ENCODE measurements at regions not wholly inside any gene's neighbourhood (a gene's known extent, or its start where the extent isn't known, plus 50 kb on each side); places are given as distances from the start of the nearest gene placed in this dataset.

DNA sequence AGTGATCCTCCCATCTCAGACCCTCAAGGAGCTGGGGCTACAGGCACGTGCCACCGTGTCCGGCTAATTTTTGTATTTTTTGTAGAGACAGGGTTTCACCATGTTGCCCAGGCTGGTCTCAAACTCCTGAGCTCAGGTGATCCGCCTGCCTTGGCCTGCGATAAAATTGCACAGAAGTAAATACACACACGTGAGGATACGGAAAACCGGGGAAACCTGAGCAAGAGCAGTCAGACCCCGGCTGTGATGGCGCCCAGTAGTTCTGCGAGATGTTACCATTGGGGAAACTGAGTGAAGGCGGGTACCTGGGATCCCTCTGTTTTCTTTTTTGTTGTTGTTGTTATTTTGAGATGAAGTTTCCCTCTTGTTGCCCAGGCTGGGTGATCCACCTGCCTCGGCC lies 114.9 kb downstream of the C9orf50 start:
- no peak for DNase-seq (ENCODE audit: low read depth in 2 of 2)

DNA sequence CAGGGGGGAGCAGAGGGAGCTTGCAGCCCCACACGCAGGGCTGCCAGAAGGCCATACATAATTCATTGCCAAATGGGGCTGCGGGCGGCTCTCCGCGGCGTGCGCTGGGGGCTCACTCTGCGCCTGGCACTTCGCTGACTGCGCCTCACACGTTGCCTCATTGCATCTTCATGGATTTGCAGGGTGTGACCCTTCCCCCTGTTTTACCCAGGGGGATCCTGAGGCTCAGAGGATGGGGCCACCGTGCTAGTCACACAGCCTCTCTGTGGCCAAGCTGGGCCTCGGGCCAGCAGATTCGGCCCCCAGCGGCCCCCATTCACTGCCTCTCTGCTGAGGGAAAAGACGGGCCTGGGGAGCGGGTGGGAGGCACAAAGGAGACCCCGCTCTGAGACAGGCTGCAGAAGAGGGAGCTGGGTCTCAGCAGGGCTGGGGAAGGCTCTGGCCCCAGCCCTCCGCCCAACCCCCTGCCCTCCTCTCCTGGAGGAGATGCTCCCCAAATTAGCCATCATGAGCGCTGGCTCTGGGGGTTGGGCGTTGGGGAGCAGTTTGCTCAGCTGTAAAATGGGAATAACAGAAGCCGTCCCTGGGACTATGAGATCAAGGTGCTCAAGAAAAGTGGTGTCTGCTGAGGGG lies 115.5 kb downstream of the C9orf50 start:
- no peak for DNase-seq (ENCODE audit: low read depth in 2 of 2)

DNA sequence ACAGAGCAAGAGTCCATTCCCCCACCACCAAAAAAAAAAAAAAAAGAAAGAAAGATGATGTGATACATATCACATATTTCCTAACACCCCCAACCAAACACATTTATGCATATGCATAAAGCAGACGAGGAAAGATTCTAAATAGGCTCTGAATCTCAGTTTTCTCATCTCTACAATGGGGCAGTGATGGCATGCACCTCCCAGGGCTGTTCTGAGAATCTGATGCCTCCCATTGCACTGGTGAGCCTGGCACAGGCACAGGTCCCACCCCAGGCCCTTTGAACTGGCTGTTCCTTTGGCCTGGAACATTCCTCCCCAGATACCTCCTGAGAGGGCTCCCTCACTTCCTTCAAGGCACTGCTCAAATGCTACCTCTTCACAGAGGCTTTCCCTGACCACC lies 116.5 kb downstream of the C9orf50 start:
- DNase-seq (ENCODE audit: low read depth in 2 of 2): no peak

DNA sequence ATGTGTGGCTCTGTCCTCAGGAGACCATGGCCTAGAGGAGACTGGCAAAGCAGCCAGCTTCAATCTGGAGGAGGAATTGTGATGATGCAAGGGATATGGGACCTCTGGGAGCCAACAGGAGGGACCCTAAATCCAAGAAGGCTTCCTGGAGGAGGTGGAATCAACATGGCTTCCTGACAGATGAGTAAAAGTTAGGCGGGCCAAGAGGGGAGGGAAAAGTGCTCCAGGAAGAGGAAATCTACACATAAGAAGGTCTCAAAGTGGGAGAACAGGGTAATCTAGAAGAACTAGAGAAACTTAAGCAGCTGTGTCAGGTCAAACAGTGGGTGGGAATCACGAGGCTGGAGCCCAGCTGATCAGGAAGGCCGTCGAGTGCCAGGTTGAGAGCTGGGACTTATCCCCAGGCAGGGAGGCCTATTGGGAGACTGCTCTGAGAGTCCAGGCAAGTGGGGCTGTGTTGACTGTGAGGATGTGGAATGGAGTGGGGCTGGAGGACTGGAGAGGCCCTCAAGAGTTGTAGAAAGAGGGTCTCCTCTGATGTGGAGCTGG lies 119.1 kb downstream of the C9orf50 start:
- no peak for DNase-seq (ENCODE audit: low read depth in 2 of 2)

DNA sequence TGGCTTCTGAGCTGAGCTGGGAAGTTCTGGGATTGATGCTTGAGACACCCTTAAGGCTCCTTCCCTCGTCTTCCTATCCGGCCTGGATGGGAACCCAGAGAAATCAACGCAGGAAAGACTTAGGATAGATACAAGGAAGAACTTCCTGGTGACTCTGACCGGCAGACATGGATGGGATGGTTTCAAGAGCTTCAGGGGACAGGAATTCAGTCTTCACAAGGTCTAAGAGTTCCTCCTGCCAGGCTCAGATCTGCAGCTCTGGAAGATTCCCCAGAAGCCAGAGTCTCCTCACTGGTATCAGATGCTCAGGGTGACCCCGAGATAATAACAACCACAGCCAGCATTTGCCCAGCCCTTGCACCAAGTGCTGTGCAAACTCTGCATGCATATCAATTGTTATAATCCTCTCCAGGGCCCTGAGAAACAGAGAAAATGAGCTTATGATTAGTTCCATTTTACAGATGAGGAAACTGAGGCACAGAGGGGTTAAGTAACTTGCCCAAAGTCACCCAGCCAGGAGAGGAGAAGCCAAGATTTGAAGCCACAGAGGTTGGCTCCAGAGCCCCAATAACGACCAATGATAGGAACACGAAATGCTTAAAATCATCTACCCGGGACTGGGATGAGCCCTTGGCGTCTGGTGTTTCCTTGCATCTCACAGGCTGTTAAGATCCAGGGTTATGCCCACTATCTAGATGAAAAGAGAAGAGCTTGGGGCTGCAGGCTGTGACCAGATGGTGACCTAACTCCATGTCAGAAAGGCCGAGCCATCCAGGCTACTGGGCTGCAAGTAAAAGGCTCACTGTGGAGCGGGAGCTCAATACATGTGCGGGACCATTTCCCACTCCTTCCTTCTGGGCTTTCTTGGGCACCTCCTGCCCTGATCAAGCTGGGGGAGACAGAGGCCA lies 119.8 kb downstream of the C9orf50 start:
- no peak for DNase-seq (ENCODE audit: low read depth in 2 of 2)

DNA sequence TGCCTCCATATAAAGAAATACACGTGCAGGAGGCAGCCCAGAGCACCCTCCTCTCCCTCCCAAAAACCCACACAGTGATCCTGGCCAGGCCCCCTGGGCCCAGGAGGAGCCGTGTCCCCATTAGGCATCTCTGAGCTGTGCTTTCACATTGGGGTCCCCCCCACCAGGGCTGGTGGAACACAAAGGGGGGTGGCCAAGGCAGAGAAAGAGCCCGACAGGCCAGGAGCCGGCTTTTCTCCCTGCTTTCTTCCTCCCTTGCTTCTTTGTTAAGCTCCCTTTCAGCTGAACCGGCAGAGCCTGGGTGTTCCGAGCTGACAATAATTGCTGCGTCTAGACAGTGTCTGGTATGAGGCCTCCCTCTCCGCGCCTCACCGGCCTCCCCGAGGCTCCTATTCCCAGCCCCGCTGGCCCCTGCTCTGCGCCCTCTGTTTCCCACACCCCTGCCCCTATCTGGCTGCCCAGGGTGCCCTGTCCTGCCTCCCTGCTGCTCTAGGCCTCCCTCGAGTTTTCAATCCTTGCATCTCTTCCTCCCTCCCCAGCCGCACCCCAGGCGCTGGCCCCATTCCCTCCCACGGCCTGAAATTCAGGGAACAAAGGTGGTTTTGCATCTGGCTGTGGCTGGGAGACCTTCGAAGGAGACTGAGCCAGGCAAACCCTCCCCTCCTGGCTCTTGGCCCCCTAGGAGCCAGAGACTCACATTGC lies 120.6 kb downstream of the C9orf50 start:
- no peak for DNase-seq (ENCODE audit: low read depth in 2 of 2)

DNA sequence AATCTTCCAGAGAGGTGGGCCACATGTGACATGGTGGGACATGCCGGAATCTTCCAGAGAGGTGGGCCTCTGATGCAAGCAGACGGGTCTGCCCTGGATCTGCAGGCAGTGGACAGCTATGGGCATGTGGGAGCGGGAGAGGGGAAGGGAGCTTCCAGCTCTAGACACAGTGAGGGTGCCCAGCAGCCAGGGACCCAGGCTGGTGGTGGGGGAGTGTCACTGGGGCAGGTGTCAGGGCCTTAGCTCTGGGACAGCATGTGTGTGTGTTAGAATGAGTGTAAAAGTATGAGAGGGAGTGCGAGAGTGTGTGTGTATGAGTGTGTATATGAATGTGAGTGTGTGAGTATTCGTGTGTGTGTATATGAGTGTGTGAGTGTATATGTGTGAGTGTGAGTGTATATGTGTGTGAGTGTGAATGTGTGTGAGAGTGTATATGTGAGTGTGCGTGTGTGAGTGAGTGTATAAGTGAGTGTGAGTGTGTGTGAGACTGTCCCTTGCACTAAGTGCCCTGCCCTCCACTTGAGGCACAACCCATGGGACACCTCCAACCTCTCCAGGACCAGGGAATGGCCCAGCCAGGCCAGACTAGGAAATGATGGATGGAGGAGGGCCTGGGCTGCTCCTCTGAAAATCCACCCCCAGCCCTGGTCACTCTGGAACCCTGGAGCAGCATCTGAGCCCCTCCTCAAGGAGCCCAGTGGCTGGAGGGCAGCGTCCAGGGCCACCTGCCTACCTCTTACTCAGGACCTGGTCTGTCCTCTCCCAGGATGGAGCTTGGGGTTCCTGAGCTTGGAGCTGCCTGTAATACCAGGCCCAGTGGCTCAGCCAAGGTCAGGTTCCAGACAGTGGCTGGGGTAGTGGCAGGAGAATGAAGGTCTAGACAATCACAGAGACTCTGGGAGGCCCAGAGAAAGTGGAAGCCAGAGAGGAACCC lies 122.2 kb downstream of the C9orf50 start:
- no peak for DNase-seq (ENCODE audit: low read depth in 2 of 2)

DNA sequence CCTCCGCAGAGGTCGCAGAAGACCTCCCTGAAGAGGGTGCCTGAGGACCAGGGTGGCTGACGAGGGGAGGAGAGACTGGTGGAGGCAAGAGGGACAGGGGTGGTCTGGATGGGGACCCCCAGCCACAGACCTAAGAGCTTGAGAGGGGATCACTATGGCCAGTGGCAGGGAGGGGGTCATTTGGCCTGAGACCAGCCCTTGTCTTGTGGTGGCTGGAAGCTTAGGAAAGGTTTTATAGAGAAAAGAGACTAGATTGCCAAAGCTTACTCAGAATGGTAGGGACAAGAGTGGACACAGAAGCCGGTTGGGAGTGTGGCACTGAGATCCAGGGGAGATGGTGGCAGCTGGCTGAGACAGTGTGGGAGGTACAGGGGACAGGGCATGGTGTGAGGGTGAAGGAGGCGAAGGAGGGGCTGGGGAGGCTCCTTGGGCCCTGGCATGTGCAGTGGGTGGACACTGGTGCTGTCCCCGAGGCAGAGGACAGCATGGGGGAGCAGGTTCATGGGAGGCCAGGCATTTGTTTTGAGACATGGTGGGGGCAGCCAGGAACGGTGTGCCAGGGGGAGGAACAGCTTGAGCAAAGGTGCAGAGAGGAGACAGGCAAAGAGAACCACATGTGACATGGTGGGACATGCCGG lies 123.0 kb downstream of the C9orf50 start:
- DNase-seq (ENCODE audit: low read depth in 2 of 2): no peak

DNA sequence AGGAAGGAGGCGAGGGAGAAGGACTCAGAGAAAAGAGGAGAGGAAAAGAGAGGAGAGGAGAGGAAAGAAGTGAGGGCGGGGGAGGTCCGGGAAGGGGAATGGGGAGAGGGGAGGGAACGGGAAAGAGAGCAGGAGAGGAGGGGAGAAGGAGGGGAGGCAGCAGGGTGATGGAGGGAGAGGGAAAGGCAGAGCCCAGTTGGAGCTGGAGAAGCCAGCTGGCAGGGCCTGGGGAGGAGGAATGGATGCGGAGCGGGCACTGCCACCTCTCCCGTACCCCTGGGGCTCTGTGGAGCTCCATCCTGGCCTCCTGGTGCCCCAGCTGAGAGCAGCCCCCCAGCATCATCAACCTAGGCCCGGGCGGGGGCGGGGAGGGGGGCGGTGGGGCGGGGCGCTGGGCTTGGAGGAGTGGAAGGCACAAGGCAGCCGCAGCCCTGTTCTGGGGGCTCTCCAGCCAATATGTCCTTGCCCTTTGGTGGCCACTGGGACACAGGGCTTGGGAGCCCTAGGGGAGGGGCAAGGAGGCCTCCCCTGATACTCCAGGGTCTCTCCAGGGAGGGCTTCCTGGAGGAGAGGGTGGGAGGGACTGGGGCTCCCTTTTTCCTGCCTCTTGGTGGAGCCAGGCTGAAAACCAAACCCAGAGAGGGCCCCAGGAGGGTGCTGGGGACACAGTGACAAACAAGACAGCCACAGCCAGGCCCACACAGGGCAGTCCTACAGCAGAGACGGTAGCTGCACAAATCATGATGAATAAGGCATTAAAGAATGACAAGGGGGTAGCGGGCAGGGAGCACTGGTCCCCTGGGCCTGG lies 123.7 kb downstream of the C9orf50 start:
- no peak for DNase-seq (ENCODE audit: low read depth in 2 of 2)

DNA sequence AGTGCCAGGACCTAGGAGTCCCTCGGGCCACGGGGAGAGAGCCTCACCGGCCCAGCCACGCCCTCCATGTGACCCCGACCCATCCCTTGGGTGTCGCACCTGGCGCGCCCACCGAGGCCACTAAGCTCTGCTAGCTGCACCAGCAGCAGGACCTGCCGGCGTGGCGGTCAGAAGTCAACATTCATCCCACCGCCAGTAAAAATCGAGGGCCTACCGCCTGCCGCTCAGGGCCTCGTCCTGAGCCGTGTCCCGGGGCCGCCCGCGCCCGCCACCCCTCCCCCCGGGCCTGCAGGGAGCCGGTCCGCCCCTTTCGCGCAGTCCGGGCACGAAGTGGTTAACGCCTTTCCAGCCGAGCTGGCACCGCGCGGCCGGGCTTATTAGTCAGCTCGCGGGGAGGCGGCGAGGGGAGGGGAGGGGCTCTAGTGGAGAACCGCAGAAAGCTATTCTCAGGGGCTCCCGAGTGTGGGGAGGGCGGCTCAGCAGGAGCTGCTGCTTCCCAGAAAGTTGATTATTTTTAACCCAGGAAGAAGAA lies 124.4 kb downstream of the C9orf50 start:
- DNase-seq (ENCODE audit: low read depth in 2 of 2): peak; percentile 90 to 92

DNA sequence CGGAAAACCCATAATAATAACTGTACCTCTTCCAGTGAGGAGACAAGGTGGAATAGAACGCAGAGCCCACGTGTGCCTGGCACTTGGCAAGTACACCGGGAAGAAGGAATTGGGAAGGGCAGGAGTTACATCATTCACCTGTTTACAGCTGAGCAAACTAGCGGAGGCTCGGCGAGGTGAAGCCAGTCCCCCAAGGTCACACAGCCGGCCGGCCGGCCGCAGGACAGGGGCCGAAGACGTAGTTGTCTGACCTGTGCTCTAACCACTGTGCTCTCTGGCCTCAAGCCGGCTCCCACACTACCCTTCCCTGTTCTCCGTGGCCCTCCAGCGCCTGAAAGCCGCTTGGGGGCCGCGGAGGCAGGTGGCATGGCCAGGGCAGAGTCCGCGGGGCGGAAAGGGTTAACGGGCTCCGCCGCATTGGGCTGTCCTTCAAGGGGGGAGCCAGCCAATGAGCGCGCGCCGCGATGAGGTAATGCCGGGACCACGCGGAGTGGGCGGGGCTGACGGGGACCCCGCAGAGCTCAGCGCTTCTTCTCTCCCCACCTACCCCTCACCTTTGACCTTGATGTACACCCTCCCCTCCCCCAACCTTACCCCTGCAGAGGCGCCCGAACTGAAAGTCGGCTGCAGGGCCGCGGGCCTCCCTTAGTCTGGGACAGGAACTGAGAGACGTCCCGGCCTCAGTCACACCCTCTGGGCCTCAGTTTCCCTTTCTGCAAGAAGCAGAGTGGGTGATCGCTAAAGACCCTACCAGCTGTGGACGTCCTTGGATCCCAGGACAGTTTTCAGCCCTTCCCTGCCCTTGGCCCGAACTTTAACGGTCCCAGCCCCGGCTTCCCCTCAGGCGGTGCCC lies 125.1 kb downstream of the C9orf50 start:
- DNase-seq (ENCODE audit: low read depth in 2 of 2): peak; percentile 75 to 76

DNA sequence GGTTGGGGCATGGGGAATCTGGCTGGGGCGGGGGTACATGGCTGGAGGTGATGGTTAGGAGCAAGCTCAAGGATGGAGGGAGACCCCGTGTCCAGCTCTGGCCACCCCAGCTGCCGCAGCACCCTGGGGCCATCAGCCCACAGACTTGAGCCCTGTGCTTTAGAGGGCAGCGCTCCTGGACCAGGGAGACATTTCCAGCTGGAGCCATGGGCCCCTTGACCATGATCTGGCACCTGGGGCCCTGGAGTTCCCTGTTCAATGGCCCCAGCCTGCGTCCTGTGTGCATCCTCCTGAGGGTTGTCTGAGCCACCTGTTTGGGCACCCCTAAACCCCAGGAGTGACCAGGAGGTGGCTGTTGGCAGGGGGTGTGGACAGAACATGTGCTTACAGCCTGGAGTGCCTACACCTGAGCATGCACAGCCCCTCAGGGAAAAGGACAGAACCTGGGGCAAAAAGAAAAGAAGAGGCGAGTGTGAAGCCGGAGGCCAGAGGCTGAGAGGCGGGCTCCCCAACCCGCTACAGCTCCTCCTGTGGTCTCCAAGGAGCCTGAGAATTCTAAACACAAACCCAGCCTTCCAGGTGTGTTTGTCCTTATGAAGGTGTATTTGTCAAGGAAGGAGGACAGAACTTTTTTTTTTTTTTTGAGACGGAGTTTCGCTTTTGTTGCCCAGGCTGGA lies 126.7 kb downstream of the C9orf50 start:
- no peak for DNase-seq (ENCODE audit: low read depth in 2 of 2)

DNA sequence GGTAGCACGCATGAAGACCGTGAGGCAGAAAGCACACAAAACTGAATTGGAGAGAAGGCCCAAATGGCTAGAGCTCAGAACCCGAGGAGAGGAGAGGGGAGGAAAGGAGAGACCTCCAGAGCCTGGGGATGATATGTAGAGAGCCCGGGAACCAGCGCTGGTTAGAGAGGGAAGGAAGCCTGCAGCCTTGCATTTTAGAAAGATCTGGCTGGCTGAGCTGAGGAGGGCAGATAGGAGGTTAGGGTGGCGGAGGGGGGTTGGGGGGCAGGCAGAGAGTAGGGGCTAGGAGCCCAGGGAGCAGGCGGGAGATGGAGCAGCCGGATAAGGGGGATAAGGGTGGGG lies 127.2 kb downstream of the C9orf50 start:
- DNase-seq (ENCODE audit: low read depth in 2 of 2): no peak

DNA sequence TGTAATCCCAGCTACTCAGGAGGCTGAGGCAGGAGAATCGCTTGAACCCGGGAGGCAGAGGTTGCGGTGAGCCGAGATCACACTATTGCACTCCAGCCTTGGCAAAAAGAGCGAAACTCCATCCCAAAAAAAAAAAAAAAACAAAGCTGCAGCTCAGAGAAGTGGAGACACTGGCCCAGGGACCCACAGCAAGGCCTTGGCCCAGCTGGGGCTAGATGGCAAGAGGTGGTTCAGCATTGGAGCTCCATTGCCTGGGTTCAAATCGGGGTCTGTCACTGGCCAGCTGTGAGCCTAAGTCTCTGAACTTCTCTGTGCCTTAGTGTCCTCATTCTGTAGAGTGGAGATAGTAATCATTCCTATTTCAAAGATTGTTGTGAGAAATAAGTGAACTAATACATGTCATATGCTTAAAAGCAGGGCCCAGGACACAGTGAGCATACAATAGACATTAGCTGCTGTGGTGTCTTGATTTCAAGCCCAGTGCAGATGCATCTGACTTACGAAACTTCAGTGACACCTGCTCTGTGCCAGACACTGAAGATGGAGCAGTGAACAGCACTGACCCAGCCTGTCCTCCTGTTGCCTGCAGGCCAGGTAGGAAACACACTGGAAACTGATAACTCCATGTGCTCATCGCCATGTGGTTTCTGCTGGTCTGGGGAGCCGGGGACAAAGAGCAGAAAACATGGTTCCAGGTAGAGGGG lies 127.7 kb downstream of the C9orf50 start:
- DNase-seq (ENCODE audit: low read depth in 2 of 2): no peak

DNA sequence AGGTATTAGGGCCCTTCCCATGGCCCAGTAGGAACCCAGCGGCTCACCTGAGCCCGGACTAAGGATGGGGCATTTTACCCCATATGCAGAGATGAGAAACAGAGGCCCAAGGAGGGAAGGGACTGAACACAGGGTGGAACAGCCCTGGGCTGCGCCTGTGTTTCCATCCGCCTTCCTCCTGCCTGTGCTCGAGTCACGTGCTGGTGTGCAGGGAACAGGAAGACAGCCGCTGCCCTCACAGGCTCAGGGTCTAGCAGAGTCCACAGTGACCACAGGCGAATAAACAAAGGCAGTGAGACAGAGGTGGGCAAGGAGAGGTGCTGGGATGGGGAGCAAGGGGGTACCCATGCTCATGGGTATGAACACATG lies 129.4 kb downstream of the C9orf50 start:
- no peak for DNase-seq (ENCODE audit: low read depth in 2 of 2)

DNA sequence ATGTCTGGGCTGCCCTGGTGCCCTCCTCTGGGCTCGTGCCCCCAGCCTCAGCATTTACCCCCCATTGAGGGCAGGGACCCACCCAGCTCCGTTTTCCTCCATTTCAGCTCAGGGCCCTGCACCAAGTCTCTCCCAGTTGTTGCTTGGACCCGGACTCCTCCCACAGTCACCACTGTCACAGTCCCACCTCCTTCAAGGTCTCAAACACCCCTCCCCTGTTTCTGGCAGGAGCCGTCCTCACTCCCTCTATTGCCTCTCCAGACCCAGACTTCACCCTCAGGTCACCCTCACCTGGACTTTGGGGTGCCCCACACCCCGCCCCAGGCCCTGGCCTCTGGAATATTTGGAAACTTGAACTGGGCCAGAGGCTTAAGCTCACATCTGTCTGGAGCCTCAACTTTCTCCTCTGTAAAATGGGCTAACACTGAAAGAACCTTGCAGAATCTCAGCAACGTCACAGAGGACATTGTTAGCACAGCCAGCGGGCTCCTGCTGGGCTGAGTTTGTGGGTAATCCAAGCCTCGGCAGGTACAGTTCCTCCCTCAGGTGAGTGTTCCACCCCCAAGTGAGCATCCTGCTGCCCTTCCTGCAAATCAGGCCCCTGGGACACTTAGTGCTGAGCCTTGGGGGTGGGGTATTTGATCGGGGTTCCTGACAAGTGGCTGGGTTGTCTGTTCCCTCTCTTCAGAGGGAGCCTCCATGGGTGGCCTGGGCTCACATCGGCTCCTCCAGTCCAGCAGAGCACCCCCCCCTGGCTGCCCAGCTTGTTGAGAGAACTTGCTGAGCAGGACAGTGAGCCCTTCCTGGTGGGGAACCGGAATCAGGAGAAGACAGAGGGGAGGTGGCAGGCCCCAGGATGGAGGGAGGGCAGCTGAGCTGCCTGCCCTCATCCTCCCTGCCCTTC lies 130.1 kb downstream of the C9orf50 start:
- no peak for DNase-seq (ENCODE audit: low read depth in 2 of 2)
